Heart right ventricle (tissue), 16 donors: ENCODE measurements at regions not wholly inside any gene's neighbourhood (a gene's known extent, or its start where the extent isn't known, plus 50 kb on each side); places are given as distances from the start of the nearest gene placed in this dataset.

Experiments
- ATAC-seq, 8 donors: fragments of 200-7000 bp; cut with Tn5 transposase; one replicate each; pipeline ENCODE4 v1.9.1; 2020; ENCODE audit warnings: mild to moderate bottlenecking in 8 of 8, moderate library complexity in 8 of 8, moderate number of reproducible peaks in 1 of 8
- DNase-seq, 2 donors: peaks; one replicate each; pipeline ENCODE4 v3.0.0-alpha.2; 2020
- H3K27ac ChIP-seq, 10 donors: fragments of 200-600 bp; sonication (generic) in 2 of 10; one replicate each; pipeline versions ENCODE4 v1.5.0 to v1.8.0; 2020 to 2022; ENCODE audit warnings: mild to moderate bottlenecking in 3 of 10
- H3K27me3 ChIP-seq, 7 donors: fragments of 200-600 bp; one replicate each; pipeline ENCODE4 v1.8.0; 2021 to 2022; ENCODE audit warnings: mild to moderate bottlenecking in 2 of 7
- H3K36me3 ChIP-seq, 9 donors: fragments of 200-600 bp; sonication (generic) in 1 of 9; one replicate each; pipeline versions ENCODE4 v1.5.0 to v1.8.0; 2020 to 2022; ENCODE audit warnings: mild to moderate bottlenecking in 2 of 9
- H3K4me1 ChIP-seq, 9 donors: fragments of 200-600 bp; sonication (generic) in 1 of 9; one replicate each; pipeline versions ENCODE4 v1.5.0 to v1.8.0; 2020 to 2022; ENCODE audit warnings: mild to moderate bottlenecking in 4 of 9
- H3K4me3 ChIP-seq, 10 donors: fragments of 200-600 bp; sonication (generic) in 2 of 10; one replicate each; pipeline versions ENCODE4 v1.5.0 to v1.8.0; 2020 to 2022; ENCODE audit warnings: mild to moderate bottlenecking in 7 of 10, moderate library complexity in 2 of 10
- H3K9me3 ChIP-seq, 11 donors: fragments of 200-600 bp in 10 of 11; sonication (generic) in 2 of 11; one replicate each; pipeline versions ENCODE4 v1.5.0 to v1.8.0; 2013 to 2022; ENCODE audit warnings: mild to moderate bottlenecking in 2 of 11, control low read depth in 1 of 11, moderate library complexity in 1 of 11
- WGBS, 2 donors: extraction: QIAGEN DNeasy Blood & Tissue Kit; methylation state at CpG; one replicate each; pipeline ENCODE4 v1.1.7; 2013; ENCODE audit warnings: inconsistent platforms in 1 of 2; 5-methylcytosine and 5-hydroxymethylcytosine counted together
- intact Hi-C, 10 donors: fragments of 100-400 bp; cut with DNase I; formaldehyde crosslinking; loops; one replicate each; pipeline versions ENCODE4 v1.11.1 to v1.14.2; 2022
- TF ChIP-seq, protein P1 (sequence below), 9 donors: fragments of 200-600 bp; sonication (generic) in 2 of 9; IDR thresholded peaks; one replicate each; pipeline versions ENCODE4 v1.5.0 to v1.8.0; 2021 to 2022; ENCODE audit warnings: antibody characterized with exemption in 9 of 9, mild to moderate bottlenecking in 5 of 9, moderate library complexity in 1 of 9
- donor health status: Arrhythmogenic right ventricular cardiomyopathy.
- donor health status: ischemic (EF 13 %, LVEDD 7.1; RV severe dilation, severe dysfunction).
- donor health status: healthy with polysubstance abuse.
- donor health status: DM: no; HTN: yes; CAD: no.
- donor health status: DM: no; HTN: no; CAD: no.
- donor health status: ischemic (EF 25% LVEDD 6.9; RV normal size, moderate dysfunction).
- donor health status: ischemic (EF 25% LVEDD 5.7; RV mildly dilated, moderate dysfunction).
- donor health status: healthy.
- donor health status: DM: yes; HTN: yes; CAD: no.
- donor health status: Ischemic cardiomyopathy.
- donor health status: ischemic (EF 35%, LVEDD 5.7; RV mildly dilated, moderate dysfunction).
- donor health status: nonischemic (EF 11% LVEDD 7.7; RV severe dilation, severe dysfunction).
- donor health status: DM: yes; HTN: yes; CAD: no.
- donor health status: PGD.
- donor health status: ischemic (EF 29% LVEDD 5.4; RV normal size, mild dysfunction).
- donor health status: nonischemic (EF 23%, LVEDD 6.1; RV moderate dilation, normal function).

GRCh38 chr6:67766057-67766456 lies 869.0 kb upstream of the ADGRB3 start:
- 25 to 33% methylated on average over 1 of the region's 1 CpG for WGBS, 2 donors
- Histone ChIP-seq H3K9me3 (peaks cover 0 to 8% (median 0%) of the 10 kb centered on the region in 11 donors), H3K36me3 (no peaks in the 10 kb centered on the region), H3K4me3 (no peak overlapping the region), H3K4me1 (no peaks in the 10 kb centered on the region), H3K27me3 (no peaks in the 10 kb centered on the region), H3K27ac (no peak overlapping the region)
- DNase-seq: peak in 1 of 2 donors; percentile 9
- TF ChIP-seq, protein P1, sequence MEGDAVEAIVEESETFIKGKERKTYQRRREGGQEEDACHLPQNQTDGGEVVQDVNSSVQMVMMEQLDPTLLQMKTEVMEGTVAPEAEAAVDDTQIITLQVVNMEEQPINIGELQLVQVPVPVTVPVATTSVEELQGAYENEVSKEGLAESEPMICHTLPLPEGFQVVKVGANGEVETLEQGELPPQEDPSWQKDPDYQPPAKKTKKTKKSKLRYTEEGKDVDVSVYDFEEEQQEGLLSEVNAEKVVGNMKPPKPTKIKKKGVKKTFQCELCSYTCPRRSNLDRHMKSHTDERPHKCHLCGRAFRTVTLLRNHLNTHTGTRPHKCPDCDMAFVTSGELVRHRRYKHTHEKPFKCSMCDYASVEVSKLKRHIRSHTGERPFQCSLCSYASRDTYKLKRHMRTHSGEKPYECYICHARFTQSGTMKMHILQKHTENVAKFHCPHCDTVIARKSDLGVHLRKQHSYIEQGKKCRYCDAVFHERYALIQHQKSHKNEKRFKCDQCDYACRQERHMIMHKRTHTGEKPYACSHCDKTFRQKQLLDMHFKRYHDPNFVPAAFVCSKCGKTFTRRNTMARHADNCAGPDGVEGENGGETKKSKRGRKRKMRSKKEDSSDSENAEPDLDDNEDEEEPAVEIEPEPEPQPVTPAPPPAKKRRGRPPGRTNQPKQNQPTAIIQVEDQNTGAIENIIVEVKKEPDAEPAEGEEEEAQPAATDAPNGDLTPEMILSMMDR (IDR thresholded peaks at IDR 0.05): no peak
- peak in 3 of 8 donors; percentile 44 to 70 (median 55) for ATAC-seq
- intact Hi-C loops: no loop called here

DNA sequence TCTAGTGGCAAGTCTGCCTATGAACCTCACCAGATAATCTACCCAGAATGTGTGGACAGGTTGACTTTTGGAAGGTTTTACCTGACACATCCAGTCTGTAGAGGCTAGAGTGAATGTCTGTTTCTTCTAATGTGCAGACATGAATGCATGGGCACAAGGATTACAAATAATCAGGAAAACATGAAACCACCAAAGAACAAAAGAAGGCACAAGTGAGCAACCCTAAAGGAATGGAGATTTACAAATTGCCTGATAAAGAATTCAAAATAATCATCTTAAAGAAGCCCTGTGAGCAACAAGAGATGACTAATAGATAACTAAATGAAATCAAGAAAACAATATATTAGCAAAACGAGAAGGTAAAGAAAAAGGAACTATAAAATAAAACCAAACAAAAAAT lies 876.1 kb upstream of the ADGRB3 start:
- peaks cover 0 to 34% (median 12%) of the 10 kb centered on the region in 11 donors for H3K9me3 ChIP-seq
- ATAC-seq (no peak), DNase-seq (no peak)
- no peaks in the 10 kb centered on the region for H3K36me3 ChIP-seq
- TF ChIP-seq, protein P1 (IDR thresholded peaks at IDR 0.05): no peak
- H3K27me3 ChIP-seq: no peaks in the 10 kb centered on the region
- intact Hi-C loops: no loop called here
- no peak overlapping the region for H3K27ac ChIP-seq
- H3K4me1 ChIP-seq: no peaks in the 10 kb centered on the region
- 69 to 77% methylated on average over 1 of the region's 1 CpG for WGBS, 2 donors
- H3K4me3 ChIP-seq: no peak overlapping the region

GRCh38 chr6:67757465-67758033 lies 877.5 kb upstream of the ADGRB3 start:
- Histone ChIP-seq H3K27me3 (no peaks in the 10 kb centered on the region), H3K36me3 (no peaks in the 10 kb centered on the region), H3K4me3 (no peak overlapping the region), H3K9me3 (peaks cover 0 to 34% (median 12%) of the 10 kb centered on the region in 11 donors), H3K27ac (no peak overlapping the region), H3K4me1 (no peaks in the 10 kb centered on the region)
- TF ChIP-seq, protein P1 (IDR thresholded peaks at IDR 0.05): no peak
- no peak for DNase-seq
- WGBS, 2 donors: 57 to 68% methylated on average over 3 of the region's 3 CpGs
- no peak for ATAC-seq
- intact Hi-C loops: no loop called here

DNA sequence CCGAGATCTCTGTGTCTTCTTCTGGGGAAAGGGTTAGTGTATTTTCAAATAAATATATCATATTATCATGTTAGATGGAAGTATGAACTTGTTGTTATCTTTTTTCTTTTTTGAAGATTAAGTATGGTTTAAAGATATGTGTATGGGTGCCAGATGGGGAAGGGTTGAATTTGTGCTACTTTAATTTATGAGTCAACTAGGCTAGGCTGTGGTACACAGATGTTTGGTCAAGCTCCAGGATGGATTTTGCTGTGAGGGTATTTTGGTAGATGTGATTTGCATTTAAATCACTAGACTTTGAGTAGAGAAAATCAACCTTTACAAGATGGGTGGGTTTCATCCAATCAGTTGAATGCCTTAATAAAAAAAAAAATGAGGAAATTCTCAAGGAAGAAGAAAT lies 886.6 kb upstream of the ADGRB3 start:
- no peak overlapping the region for H3K4me3 ChIP-seq
- ATAC-seq: no peak
- TF ChIP-seq, protein P1 (IDR thresholded peaks at IDR 0.05): no peak
- no peaks in the 10 kb centered on the region for H3K36me3 ChIP-seq
- H3K27ac ChIP-seq: no peak overlapping the region
- H3K27me3 ChIP-seq: no peaks in the 10 kb centered on the region
- DNase-seq: no peak
- H3K4me1 ChIP-seq: no peaks in the 10 kb centered on the region
- intact Hi-C loops: no loop called here
- WGBS, 2 donors: 89 to 94% methylated on average over 1 of the region's 1 CpG
- H3K9me3 ChIP-seq: peaks cover 0 to 9% (median 0%) of the 10 kb centered on the region in 11 donors
